Neural cell (in vitro differentiated cells): ENCODE measurements at regions not wholly inside any gene's neighbourhood (a gene's known extent, or its start where the extent isn't known, plus 50 kb on each side); places are given as distances from the start of the nearest gene placed in this dataset.

Experiments used
- H2AFZ ChIP-seq: fragments of 200-600, 300-800 bp; sonication (generic), shearing (Covaris generic); 2 replicates; pipeline ENCODE4 v1.6.0; 2014; ENCODE audit warnings: low read depth, mild to moderate bottlenecking, antibody characterized with exemption, low read length, moderate library complexity
- H3F3A ChIP-seq: fragments of 200-600 bp; shearing (Covaris generic); 2 replicates; pipeline ENCODE4 v1.6.1; 2016; ENCODE audit warnings: mild to moderate bottlenecking, moderate library complexity, mixed read lengths, antibody characterized with exemption, low read length; ENCODE audit not compliant: insufficient read depth, poor library complexity, severe bottlenecking
- H3K27ac ChIP-seq: fragments of 200-600, 300-800 bp; sonication (generic), shearing (Covaris generic); 2 replicates; pipeline ENCODE4 v1.5.1; 2014; ENCODE audit warnings: mild to moderate bottlenecking, low read length, moderate library complexity
- H3K27me3 ChIP-seq: fragments of 300-800, 200-600 bp; sonication (generic), shearing (Covaris generic); 2 replicates; pipeline ENCODE4 v1.6.0; 2014; ENCODE audit warnings: mild to moderate bottlenecking, low read depth, low read length, moderate library complexity; ENCODE audit not compliant: insufficient read depth
- H3K36me3 ChIP-seq: fragments of 300-800, 200-600 bp; sonication (generic), shearing (Covaris generic); 2 replicates; pipeline ENCODE4 v1.5.1; 2014; ENCODE audit warnings: mild to moderate bottlenecking, antibody characterized with exemption, low read length, moderate library complexity; ENCODE audit not compliant: insufficient read depth
- H3K4me2 ChIP-seq: fragments of 300-800, 200-600 bp; sonication (generic), shearing (Covaris generic); 2 replicates; pipeline ENCODE4 v1.6.0; 2014; ENCODE audit warnings: mild to moderate bottlenecking, low read length
- H3K4me3 ChIP-seq: fragments of 300-800, 200-600 bp; sonication (generic), shearing (Covaris generic); 2 replicates; pipeline ENCODE4 v1.5.1; 2014; ENCODE audit warnings: mild to moderate bottlenecking, low read length, moderate library complexity
- H3K79me2 ChIP-seq: fragments of 200-600 bp; shearing (Covaris generic); replicated peaks from 2 replicates; pipeline ENCODE4 v1.6.0; 2014; ENCODE audit warnings: mild to moderate bottlenecking, low read length, moderate library complexity; ENCODE audit not compliant: insufficient read depth
- H3K9ac ChIP-seq: fragments of 300-800, 200-600 bp; sonication (generic), shearing (Covaris generic); 2 replicates; pipeline ENCODE4 v1.6.1; 2016; ENCODE audit warnings: mild to moderate bottlenecking, low read length, mixed read lengths
- H3K9me2 ChIP-seq: fragments of 200-600 bp; shearing (Covaris generic); 2 replicates; pipeline ENCODE4 v1.6.1; 2016; ENCODE audit warnings: mild to moderate bottlenecking, low read length, mixed read lengths; ENCODE audit not compliant: insufficient read depth
- H3K9me3 ChIP-seq: fragments of 200-600, 300-800 bp; sonication (generic), shearing (Covaris generic); 2 replicates; pipeline ENCODE4 v1.6.1; 2016; ENCODE audit warnings: mild to moderate bottlenecking, mixed run types, low read length, moderate library complexity, mixed read lengths
- H4K20me1 ChIP-seq: fragments of 200-600 bp; shearing (Covaris generic); 2 replicates; pipeline ENCODE4 v1.6.1; 2016; ENCODE audit warnings: mild to moderate bottlenecking, mixed run types; ENCODE audit not compliant: insufficient read depth
- CTCF ChIP-seq: fragments of 450-650 bp; IDR thresholded peaks from 2 replicates; pipeline ENCODE4 v1.5.1; 2014; ENCODE audit warnings: antibody characterized with exemption, mild to moderate bottlenecking, moderate library complexity; ENCODE audit not compliant: poor library complexity, severe bottlenecking
- EP300 ChIP-seq: fragments of 450-650 bp; conservative IDR thresholded peaks from 2 replicates; pipeline ENCODE4 v1.6.1; 2014; ENCODE audit warnings: antibody characterized with exemption, mild to moderate bottlenecking, moderate library complexity; ENCODE audit not compliant: poor library complexity, severe bottlenecking
- EZH2 ChIP-seq: fragments of 200-600, 300-800 bp; shearing (Covaris generic), sonication (generic); IDR thresholded peaks from 2 replicates; pipeline ENCODE4 v1.6.1; 2014; ENCODE audit warnings: antibody characterized with exemption, low read length, borderline replicate concordance, mild to moderate bottlenecking; ENCODE audit not compliant: insufficient read depth, poor library complexity, severe bottlenecking
- MXI1 ChIP-seq: fragments of 450-650 bp; conservative IDR thresholded peaks from 2 replicates; pipeline ENCODE4 v1.6.1; 2014; ENCODE audit warnings: antibody characterized with exemption, mild to moderate bottlenecking; ENCODE audit not compliant: poor library complexity, severe bottlenecking
- POLR2AphosphoS5 ChIP-seq: IDR thresholded peaks from 2 replicates; pipeline ENCODE4 v1.6.1; 2012
- RAD21 ChIP-seq: fragments of 450-650 bp; conservative IDR thresholded peaks from 2 replicates; pipeline ENCODE4 v1.6.1; 2014; ENCODE audit warnings: antibody characterized with exemption, mild to moderate bottlenecking, moderate library complexity
- REST ChIP-seq: IDR thresholded peaks from 2 replicates; pipeline ENCODE4 v1.6.1; 2012; ENCODE audit warnings: borderline replicate concordance
- SMC3 ChIP-seq: fragments of 450-650 bp; conservative IDR thresholded peaks from 2 replicates; pipeline ENCODE4 v1.6.1; 2014; ENCODE audit warnings: antibody characterized with exemption, mild to moderate bottlenecking, moderate library complexity; ENCODE audit not compliant: poor library complexity
- TAF1 ChIP-seq: IDR thresholded peaks from 2 replicates; pipeline ENCODE4 v1.6.1; 2012; ENCODE audit warnings: low read depth

GRCh38 chr14:61621444-61621843 is 73.9 kb upstream of the HIF1A start:
- Histone ChIP-seq H3K4me2 (no peak overlapping the region), H4K20me1 (no peaks in the 10 kb centered on the region), H3K9me3 (no peaks in the 10 kb centered on the region), H3K27ac (no peak overlapping the region), H3K36me3 (no peaks in the 10 kb centered on the region), H3K79me2 (no peaks in the 10 kb centered on the region), H3K4me3 (no peak overlapping the region), H3K9me2 (no peaks in the 10 kb centered on the region), H3F3A (no peaks in the 10 kb centered on the region), H2AFZ (no peak overlapping the region), H3K9ac (no peak overlapping the region), H3K27me3 (no peaks in the 10 kb centered on the region)
- TF ChIP-seq EP300 (no peak), CTCF (no peak), MXI1 (no peak), POLR2AphosphoS5 (no peak), SMC3 (no peak)

- Histone ChIP-seq H3K27me3 (no peaks in the 10 kb centered on the region), H3K9me2 (no peaks in the 10 kb centered on the region), H3K27ac (no peak overlapping the region), H3K4me2 (no peak overlapping the region), H3F3A (no peaks in the 10 kb centered on the region), H3K9ac (no peak overlapping the region), H2AFZ (no peak overlapping the region), H3K36me3 (no peaks in the 10 kb centered on the region), H4K20me1 (no peaks in the 10 kb centered on the region), H3K4me3 (no peak overlapping the region), H3K79me2 (no peaks in the 10 kb centered on the region), H3K9me3 (no peaks in the 10 kb centered on the region)
- TF ChIP-seq EP300 (no peak), SMC3 (no peak), TAF1 (no peak), POLR2AphosphoS5 (no peak), MXI1 (no peak), CTCF (no peak), RAD21 (no peak), REST (no peak), EZH2 (no peak)
Measured at GRCh38 chr14:61622051-61622450, 73.3 kb upstream of the HIF1A start.
